IPS-20b (cell line): ENCODE measurements at regions not wholly inside any gene's neighbourhood (a gene's known extent, or its start where the extent isn't known, plus 50 kb on each side); places are given as distances from the start of the nearest gene placed in this dataset.

Experiments
- H3K27ac ChIP-seq: one replicate; pipeline ENCODE4 v1.5.1; 2013; ENCODE audit warnings: low read length
- H3K27me3 ChIP-seq: 2 replicates; pipeline ENCODE4 v1.6.1; 2013; ENCODE audit warnings: mild to moderate bottlenecking, low read length, inconsistent platforms; ENCODE audit not compliant: insufficient read depth
- H3K36me3 ChIP-seq: 2 replicates; pipeline ENCODE4 v1.6.1; 2013; ENCODE audit warnings: low read depth, mild to moderate bottlenecking, inconsistent platforms, low read length, moderate library complexity; ENCODE audit not compliant: insufficient read depth
- H3K4me1 ChIP-seq: 2 replicates; pipeline ENCODE4 v1.6.1; 2013; ENCODE audit warnings: mild to moderate bottlenecking, control low read depth, inconsistent platforms, low read length, moderate library complexity; ENCODE audit not compliant: insufficient read depth
- H3K4me3 ChIP-seq: 2 replicates; pipeline ENCODE4 v1.5.1; 2013; ENCODE audit warnings: mild to moderate bottlenecking, low read length, inconsistent platforms
- H3K9ac ChIP-seq: 2 replicates; pipeline ENCODE4 v1.6.1; 2013; ENCODE audit warnings: low read depth, mild to moderate bottlenecking, inconsistent platforms, low read length, moderate library complexity
- H3K9me3 ChIP-seq: 2 replicates; pipeline ENCODE4 v1.6.1; 2013; ENCODE audit warnings: mild to moderate bottlenecking, low read depth, low read length, inconsistent platforms; ENCODE audit not compliant: insufficient read depth

GRCh38 chr5:82655078-82655477 is 376.9 kb upstream of the RPS23 start:
- Histone ChIP-seq H3K27me3 (no peaks in the 10 kb centered on the region), H3K27ac (no peak overlapping the region), H3K9me3 (no peaks in the 10 kb centered on the region), H3K36me3 (no peaks in the 10 kb centered on the region), H3K4me1 (no peaks in the 10 kb centered on the region), H3K9ac (no peak overlapping the region), H3K4me3 (no peak overlapping the region)

- Histone ChIP-seq H3K27me3 (no peaks in the 10 kb centered on the region), H3K9ac (no peak overlapping the region), H3K9me3 (no peaks in the 10 kb centered on the region), H3K27ac (no peak overlapping the region), H3K4me1 (no peaks in the 10 kb centered on the region), H3K4me3 (no peak overlapping the region), H3K36me3 (no peaks in the 10 kb centered on the region)
Measured at GRCh38 chr5:82649943-82650342, 371.8 kb upstream of the RPS23 start.

- H3K27me3 ChIP-seq, result no peaks in the 10 kb centered on the region
- H3K36me3 ChIP-seq, result no peaks in the 10 kb centered on the region
- no peak overlapping the region for H3K27ac ChIP-seq
- H3K9ac ChIP-seq, result no peak overlapping the region
- H3K9me3 ChIP-seq, result no peaks in the 10 kb centered on the region
- H3K4me3 ChIP-seq, result no peak overlapping the region
- no peaks in the 10 kb centered on the region for H3K4me1 ChIP-seq
Measured at GRCh38 chr5:82644766-82645165, 366.6 kb upstream of the RPS23 start.

DNA sequence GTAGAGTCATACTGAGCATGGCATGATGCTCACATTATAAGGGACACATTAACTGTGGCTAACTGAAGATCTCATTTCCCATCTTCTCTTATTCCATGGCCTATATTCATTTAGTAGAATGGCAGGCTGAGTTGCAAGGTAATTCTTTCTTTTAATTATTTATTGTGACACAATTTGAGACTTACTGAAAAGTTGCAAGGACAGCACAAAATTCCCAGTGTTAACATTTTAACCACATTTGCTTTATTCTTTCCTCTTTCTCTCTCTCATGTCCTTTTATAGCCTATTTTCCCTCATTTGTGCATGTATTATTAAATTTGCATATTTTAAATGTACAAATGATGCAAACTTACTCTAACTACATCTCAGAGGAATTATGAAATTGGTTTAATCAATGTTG is 366.1 kb upstream of the RPS23 start:
- no peak overlapping the region for H3K27ac ChIP-seq
- no peaks in the 10 kb centered on the region for H3K9me3 ChIP-seq
- no peak overlapping the region for H3K9ac ChIP-seq
- H3K36me3 ChIP-seq, result no peaks in the 10 kb centered on the region
- no peak overlapping the region for H3K4me3 ChIP-seq
- peaks cover 4% of the 10 kb centered on the region for H3K4me1 ChIP-seq
- no peaks in the 10 kb centered on the region for H3K27me3 ChIP-seq

DNA sequence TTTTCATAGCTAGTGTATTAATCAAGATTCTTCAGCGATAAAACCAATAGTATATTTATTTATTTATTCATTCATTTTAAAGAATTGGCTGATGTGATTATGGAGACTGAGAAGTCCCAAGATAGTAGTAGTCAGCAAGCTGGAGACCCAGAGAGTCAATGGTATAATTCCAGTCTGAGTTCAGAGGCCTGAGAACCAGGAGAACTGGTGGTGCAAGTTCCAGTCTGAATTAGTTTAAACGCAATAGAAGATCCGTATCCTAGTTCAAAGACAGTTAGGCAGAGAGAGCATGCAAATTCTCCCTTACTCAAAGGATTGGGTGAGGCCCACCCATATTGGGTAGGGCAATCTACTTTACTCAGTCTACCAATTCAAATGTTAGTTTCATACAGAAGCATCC is 364.2 kb upstream of the RPS23 start:
- H3K4me3 ChIP-seq, result no peak overlapping the region
- H3K4me1 ChIP-seq, result peaks cover 10% of the 10 kb centered on the region
- no peak overlapping the region for H3K27ac ChIP-seq
- no peak overlapping the region for H3K9ac ChIP-seq
- no peaks in the 10 kb centered on the region for H3K36me3 ChIP-seq
- no peaks in the 10 kb centered on the region for H3K27me3 ChIP-seq
- no peaks in the 10 kb centered on the region for H3K9me3 ChIP-seq

DNA sequence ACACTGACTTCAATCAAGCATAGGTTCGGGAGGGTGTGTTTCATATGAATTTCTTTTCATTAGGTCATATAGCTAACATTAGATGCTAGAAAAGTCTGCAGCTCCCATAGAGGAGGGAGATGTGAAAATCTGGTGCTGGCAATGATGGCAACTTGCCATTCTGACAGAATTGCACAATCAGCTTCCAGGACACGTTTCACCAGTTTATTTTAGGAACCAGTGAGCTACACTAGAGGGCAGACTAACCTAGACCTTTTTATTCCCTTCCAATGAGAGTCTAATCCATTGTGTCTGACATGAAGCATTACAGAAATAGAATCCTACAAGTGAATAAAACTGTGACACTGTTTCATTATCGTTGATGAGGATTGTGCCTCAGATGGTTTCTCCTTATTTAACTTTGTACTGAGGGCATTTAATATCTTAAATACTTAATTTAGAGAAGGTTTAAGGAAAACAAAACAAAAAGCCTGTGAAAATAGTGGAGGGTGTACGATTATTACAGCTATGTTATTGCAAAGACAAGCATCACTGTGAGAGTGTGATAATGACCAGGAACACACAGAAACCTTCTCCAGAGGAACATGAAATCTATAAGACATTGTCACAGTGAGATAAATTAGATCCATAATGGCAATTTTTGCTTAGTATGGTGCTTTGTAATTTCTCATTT is 363.3 kb upstream of the RPS23 start:
- H3K4me1 ChIP-seq, result peaks cover 10% of the 10 kb centered on the region

GRCh38 chr5:82640916-82641315 is 362.8 kb upstream of the RPS23 start:
- Histone ChIP-seq H3K4me1 (peaks cover 10% of the 10 kb centered on the region), H3K27me3 (no peaks in the 10 kb centered on the region), H3K9me3 (no peaks in the 10 kb centered on the region), H3K9ac (no peak overlapping the region), H3K4me3 (no peak overlapping the region), H3K36me3 (no peaks in the 10 kb centered on the region), H3K27ac (no peak overlapping the region)

More for the DNA sequence above, 363.3 kb upstream of the RPS23 start:
- no peaks in the 10 kb centered on the region for H3K9me3 ChIP-seq
- H3K27me3 ChIP-seq, result no peaks in the 10 kb centered on the region
- H3K36me3 ChIP-seq, result no peaks in the 10 kb centered on the region
- no peak overlapping the region for H3K27ac ChIP-seq
- no peak overlapping the region for H3K9ac ChIP-seq
- H3K4me3 ChIP-seq, result no peak overlapping the region

DNA sequence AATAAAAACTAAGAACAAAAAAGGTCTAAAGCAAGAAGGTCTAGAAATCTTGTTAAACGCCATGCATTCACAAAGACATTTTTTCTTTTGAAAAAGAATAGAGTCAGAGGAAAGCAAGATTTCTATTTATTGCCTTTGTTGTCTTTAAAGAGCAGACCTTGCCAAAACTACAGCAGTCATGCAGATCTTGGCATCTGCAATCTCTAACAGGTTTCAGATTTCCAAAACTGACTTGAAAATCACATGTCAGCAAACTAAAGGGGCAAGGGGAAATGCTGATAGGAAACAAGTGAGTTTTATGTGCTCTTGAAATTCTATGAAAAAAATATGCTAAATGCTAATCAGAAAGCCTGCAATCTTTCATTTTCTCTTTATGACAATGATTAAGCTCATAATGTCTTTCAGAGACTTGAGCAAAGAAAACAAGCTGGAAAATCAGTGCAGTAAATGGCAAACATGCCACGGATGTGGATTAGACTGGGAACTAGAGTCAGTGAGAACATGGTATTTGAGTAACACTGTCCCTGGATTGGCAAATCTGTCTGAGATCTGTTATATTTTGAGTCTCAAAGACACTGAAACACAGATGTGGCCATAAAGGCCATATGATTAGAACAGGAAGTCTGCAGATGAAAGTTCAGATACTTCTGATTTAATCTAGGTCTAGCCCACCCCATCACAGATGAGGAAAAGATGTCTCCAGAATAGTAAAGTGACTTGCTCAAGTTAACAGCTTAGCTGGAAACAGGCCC is 361.4 kb upstream of the RPS23 start:
- Histone ChIP-seq H3K4me1 (peaks cover 10% of the 10 kb centered on the region), H3K36me3 (no peaks in the 10 kb centered on the region), H3K27me3 (no peaks in the 10 kb centered on the region), H3K9ac (no peak overlapping the region), H3K9me3 (no peaks in the 10 kb centered on the region), H3K4me3 (no peak overlapping the region), H3K27ac (no peak overlapping the region)

DNA sequence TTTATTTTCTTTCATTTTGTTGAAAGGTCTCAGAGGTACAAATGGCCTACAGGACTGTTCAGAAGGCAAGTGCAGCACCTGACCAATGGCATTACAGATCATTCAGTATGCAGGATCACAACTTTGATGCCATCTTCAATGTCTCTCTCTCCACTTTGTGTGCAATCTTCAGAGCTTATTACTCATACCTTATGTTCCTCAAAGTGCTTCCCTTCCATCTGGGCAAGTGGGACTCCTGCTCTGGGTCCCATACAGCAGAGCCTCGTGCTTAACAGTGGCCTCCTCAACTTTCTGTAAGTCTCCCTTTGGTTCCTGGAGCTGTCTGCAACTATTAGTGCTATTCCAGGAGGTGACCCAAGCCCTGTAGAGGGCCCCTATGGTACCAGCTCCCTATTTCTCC is 358.4 kb upstream of the RPS23 start:
- Histone ChIP-seq H3K9ac (no peak overlapping the region), H3K27ac (no peak overlapping the region), H3K36me3 (no peaks in the 10 kb centered on the region), H3K4me3 (no peak overlapping the region), H3K27me3 (no peaks in the 10 kb centered on the region), H3K4me1 (peaks cover 10% of the 10 kb centered on the region), H3K9me3 (no peaks in the 10 kb centered on the region)

DNA sequence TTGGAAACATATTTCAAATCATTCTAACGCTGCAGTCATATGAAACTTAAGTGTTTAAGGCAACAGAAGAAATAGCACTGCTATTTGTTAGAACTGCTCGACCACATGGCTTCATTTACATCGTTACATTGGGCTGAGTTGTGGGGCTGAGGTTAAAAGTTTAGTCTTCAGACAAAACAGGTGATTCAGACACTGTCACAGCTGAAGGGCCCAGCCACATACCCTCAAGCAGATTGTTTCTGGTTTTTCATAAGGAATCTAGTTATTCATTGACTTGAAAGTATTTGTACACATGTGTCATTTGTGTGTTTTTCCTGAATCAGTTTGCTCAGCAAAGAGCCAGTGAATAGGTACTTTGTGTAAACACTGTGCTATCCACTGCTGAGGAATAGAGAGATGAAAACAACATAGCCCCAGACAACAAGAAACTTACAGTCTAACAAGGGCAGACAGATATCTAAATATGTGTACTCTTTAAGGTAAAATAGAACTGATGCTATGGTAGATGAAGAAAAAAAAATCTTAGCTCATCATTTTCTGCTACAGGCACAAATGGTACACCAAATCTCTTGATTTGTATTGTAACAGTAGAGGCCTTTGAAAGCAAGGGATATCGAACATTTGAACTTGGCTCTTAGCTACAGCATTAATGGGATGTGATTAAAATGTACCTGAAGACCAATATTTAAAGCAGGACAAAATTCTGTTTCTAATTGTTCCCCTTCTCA is 357.6 kb upstream of the RPS23 start:
- Histone ChIP-seq H3K27me3 (no peaks in the 10 kb centered on the region), H3K4me1 (peaks cover 10% of the 10 kb centered on the region), H3K36me3 (no peaks in the 10 kb centered on the region), H3K4me3 (no peak overlapping the region), H3K9me3 (no peaks in the 10 kb centered on the region), H3K9ac (no peak overlapping the region), H3K27ac (no peak overlapping the region)

- no peaks in the 10 kb centered on the region for H3K27me3 ChIP-seq
Measured at GRCh38 chr5:82628364-82628910, 350.3 kb upstream of the RPS23 start.

More at GRCh38 chr5:82628364-82628910, 350.3 kb upstream of the RPS23 start:
- Histone ChIP-seq H3K9ac (no peak overlapping the region), H3K4me3 (no peak overlapping the region), H3K9me3 (no peaks in the 10 kb centered on the region), H3K36me3 (no peaks in the 10 kb centered on the region), H3K27ac (no peak overlapping the region), H3K4me1 (no peaks in the 10 kb centered on the region)
